Activated CD8-positive, alpha-beta memory T cell treated with anti-CD3 and anti-CD28 coated beads, Interleukin-2, amount 50 U/mL, for 48 hours (primary cell): ENCODE measurements at regions not wholly inside any gene's neighbourhood (a gene's known extent, or its start where the extent isn't known, plus 50 kb on each side); places are given as distances from the start of the nearest gene placed in this dataset.
"Not testable (repeated sequence)": the region's sequence is repeated elsewhere in the genome, so short reads cannot be mapped to it uniquely, and the experiment has no call there.

ENCODE experiments used
- DNase-seq: peaks from one replicate; pipeline ENCODE4 v3.0.0-alpha.2; 2020

GRCh38 chr5:167858186-167858855 lies 433.1 kb upstream of the WWC1 start:
- not testable (repeated sequence) for DNase-seq

- no peak for DNase-seq
These were observed 430.1 kb upstream of the WWC1 start for GRCh38 chr5:167861129-167861927.

GRCh38 chr5:167861928-167862426 lies 429.5 kb upstream of the WWC1 start:
- no peak for DNase-seq

GRCh38 chr5:167863883-167864282 lies 427.6 kb upstream of the WWC1 start:
- DNase-seq = no peak

- DNase-seq = no peak
These were observed 426.6 kb upstream of the WWC1 start for GRCh38 chr5:167864801-167865200.

- no peak for DNase-seq
These were observed 424.6 kb upstream of the WWC1 start for GRCh38 chr5:167866797-167867196.

- no peak for DNase-seq
These were observed 424.2 kb upstream of the WWC1 start for GRCh38 chr5:167867281-167867680.

- no peak for DNase-seq
These were observed 422.3 kb upstream of the WWC1 start for GRCh38 chr5:167869125-167869524.

- DNase-seq = no peak
These were observed 421.4 kb upstream of the WWC1 start for GRCh38 chr5:167870055-167870454.

- DNase-seq = no peak
These were observed 420.4 kb upstream of the WWC1 start for GRCh38 chr5:167871091-167871490.

- no peak for DNase-seq
These were observed 418.7 kb upstream of the WWC1 start for GRCh38 chr5:167872791-167873190.

- no peak for DNase-seq
These were observed 414.2 kb upstream of the WWC1 start for GRCh38 chr5:167877114-167877722.

GRCh38 chr5:167877924-167878323 lies 413.5 kb upstream of the WWC1 start:
- DNase-seq = no peak

- no peak for DNase-seq
These were observed 411.0 kb upstream of the WWC1 start for GRCh38 chr5:167880420-167880819.

GRCh38 chr5:167881041-167881440 lies 410.4 kb upstream of the WWC1 start:
- DNase-seq = no peak

GRCh38 chr5:167886196-167886595 lies 405.2 kb upstream of the WWC1 start:
- no peak for DNase-seq

- no peak for DNase-seq
These were observed 403.1 kb upstream of the WWC1 start for GRCh38 chr5:167888393-167888792.

- no peak for DNase-seq
These were observed 402.2 kb upstream of the WWC1 start for GRCh38 chr5:167889276-167889675.

- no peak for DNase-seq
These were observed 398.9 kb upstream of the WWC1 start for GRCh38 chr5:167892352-167893115.

- no peak for DNase-seq
These were observed 398.2 kb upstream of the WWC1 start for GRCh38 chr5:167893271-167893670.

- no peak for DNase-seq
These were observed 396.6 kb upstream of the WWC1 start for GRCh38 chr5:167894631-167895472.
